BJ (cell line): ENCODE measurements at regions not wholly inside any gene's neighbourhood (a gene's known extent, or its start where the extent isn't known, plus 50 kb on each side); places are given as distances from the start of the nearest gene placed in this dataset.
"Not testable (repeated sequence)": the region's sequence is repeated elsewhere in the genome, so short reads cannot be mapped to it uniquely, and the experiment has no call there.

ENCODE experiments used
- CTCF ChIA-PET: fragments of 350-600 bp; formaldehyde crosslinking; extraction: SDS; loops from one replicate; lab custom pipeline; 2021; ENCODE audit warnings: antibody characterized with exemption, inconsistent platforms; lab: Yijun Ruan, JAX
- POLR2A ChIA-PET: fragments of 300-600 bp; sonication (Branson Sonifier 250); formaldehyde crosslinking; extraction: SDS; loops from one replicate; lab custom pipeline; 2021; ENCODE audit warnings: antibody characterized with exemption; lab: Charles Lee
- DNase-seq: peaks from one replicate; pipeline ENCODE4 v3.0.0-alpha.2; 2011; ENCODE audit warnings: low read depth
- H3K27me3 ChIP-seq: 2 replicates; pipeline ENCODE4 v1.6.0; 2011; ENCODE audit warnings: low read length; ENCODE audit not compliant: control insufficient read depth, insufficient read depth
- H3K36me3 ChIP-seq: 2 replicates; pipeline ENCODE4 v1.5.1; 2011; ENCODE audit warnings: low read length; ENCODE audit not compliant: control insufficient read depth, insufficient read depth
- H3K4me3 ChIP-seq: 2 replicates; pipeline ENCODE4 v1.5.1; 2011; ENCODE audit warnings: low read depth, mild to moderate bottlenecking, control low read depth, low read length
- TF ChIP-seq, protein P1 (sequence below): IDR thresholded peaks from 2 replicates; pipeline ENCODE4 v1.5.1; 2011; ENCODE audit warnings: low read depth, mild to moderate bottlenecking, control low read depth, inconsistent platforms, low read length, moderate library complexity; ENCODE audit not compliant: insufficient read depth

DNA sequence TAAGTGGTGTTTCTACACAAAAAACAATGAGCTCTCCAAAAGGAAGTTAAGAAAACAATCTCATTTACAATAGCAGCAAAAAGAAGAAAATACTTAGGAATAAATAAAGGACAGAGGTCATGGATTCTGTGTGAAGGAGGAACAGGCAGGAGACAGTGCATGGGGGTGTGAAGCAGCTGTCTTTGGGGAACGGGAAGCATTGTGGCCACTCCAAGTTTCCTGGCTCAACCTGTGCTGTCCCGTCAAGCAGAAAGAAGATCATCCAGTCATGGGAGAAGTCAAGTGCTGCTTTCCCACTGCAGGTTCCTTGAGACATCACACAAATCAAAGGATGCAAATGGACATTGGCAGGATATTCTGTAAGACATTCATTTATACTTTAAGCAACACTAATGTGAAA is 66.1 kb upstream of the MAML3 start:
- no peak overlapping the region for H3K4me3 ChIP-seq
- H3K27me3 ChIP-seq, result no peaks in the 10 kb centered on the region
- H3K36me3 ChIP-seq, result no peaks in the 10 kb centered on the region
- ChIA-PET CTCF (no interaction called here), POLR2A (no interaction called here)
- TF ChIP-seq, protein P1, sequence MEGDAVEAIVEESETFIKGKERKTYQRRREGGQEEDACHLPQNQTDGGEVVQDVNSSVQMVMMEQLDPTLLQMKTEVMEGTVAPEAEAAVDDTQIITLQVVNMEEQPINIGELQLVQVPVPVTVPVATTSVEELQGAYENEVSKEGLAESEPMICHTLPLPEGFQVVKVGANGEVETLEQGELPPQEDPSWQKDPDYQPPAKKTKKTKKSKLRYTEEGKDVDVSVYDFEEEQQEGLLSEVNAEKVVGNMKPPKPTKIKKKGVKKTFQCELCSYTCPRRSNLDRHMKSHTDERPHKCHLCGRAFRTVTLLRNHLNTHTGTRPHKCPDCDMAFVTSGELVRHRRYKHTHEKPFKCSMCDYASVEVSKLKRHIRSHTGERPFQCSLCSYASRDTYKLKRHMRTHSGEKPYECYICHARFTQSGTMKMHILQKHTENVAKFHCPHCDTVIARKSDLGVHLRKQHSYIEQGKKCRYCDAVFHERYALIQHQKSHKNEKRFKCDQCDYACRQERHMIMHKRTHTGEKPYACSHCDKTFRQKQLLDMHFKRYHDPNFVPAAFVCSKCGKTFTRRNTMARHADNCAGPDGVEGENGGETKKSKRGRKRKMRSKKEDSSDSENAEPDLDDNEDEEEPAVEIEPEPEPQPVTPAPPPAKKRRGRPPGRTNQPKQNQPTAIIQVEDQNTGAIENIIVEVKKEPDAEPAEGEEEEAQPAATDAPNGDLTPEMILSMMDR, result no peak
- no peak for DNase-seq

DNA sequence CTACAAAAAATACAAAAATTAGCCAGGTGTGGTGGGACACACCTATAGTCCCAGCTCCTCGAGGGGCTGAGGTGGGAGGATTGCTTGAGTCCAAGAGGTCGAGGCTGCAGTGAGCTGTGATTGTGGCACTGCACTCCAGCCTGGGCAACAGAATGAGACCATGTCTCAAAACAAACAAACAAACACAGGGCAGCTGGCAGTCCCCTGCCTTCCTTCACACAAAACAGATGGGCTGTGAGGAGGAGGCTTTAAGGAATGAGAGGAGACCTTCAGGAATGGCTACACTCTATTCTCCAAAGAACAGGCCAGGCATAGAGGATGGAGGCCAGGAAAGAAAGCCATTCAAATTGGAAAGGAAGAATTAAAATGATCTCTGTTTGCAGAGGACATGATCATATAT is 65.6 kb upstream of the MAML3 start:
- POLR2A ChIA-PET, result no interaction called here
- TF ChIP-seq, protein P1, result no peak
- CTCF ChIA-PET, result no interaction called here

DNA sequence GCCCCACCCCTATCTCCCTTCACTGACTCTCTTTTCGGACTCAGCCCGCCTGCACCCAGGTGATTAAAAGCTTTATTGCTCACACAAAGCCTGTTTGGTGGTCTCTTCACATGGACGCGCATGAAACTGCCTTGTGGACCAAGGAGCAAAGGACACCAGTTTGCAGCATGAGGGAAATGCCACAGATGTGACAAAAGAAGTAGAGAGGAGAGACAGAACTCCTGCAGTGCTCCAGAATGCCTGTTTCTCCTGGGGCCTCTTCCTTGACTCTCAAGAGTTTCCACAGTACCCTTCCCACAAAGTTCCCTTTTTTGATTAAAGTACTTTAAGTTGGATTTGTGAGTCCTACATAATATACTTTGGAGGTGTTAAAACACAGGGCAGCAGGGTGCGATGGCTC is 65.1 kb upstream of the MAML3 start:
- POLR2A ChIA-PET, H3K27me3 ChIP-seq, H3K4me3 ChIP-seq, H3K36me3 ChIP-seq, CTCF ChIA-PET, DNase-seq: not testable (repeated sequence)

More for the DNA sequence above, 65.6 kb upstream of the MAML3 start:
- Histone ChIP-seq H3K4me3 (no peak overlapping the region), H3K27me3 (no peaks in the 10 kb centered on the region), H3K36me3 (no peaks in the 10 kb centered on the region)
- no peak for DNase-seq

DNA sequence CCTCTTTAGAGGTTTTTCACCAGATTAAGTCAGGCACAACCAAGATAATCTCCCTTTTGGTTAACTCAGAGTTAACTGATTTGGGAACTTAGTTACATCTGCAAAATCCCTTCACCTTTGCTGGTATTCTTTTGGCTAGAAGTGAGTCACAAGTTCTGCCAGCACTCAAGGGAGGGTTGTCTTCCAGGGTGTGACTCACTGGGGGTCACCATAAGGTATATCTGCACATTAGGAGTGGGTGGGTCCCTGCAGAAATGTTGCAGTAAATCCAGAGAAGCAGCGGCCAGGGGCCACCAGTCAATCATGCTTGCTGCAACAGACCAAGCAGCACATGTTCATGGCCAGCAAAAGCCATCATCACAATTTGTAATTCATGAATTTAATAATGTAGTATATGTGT is 59.8 kb upstream of the MAML3 start:
- TF ChIP-seq, protein P1, result no peak
- no peaks in the 10 kb centered on the region for H3K36me3 ChIP-seq
- DNase-seq, result no peak
- no peak overlapping the region for H3K4me3 ChIP-seq
- ChIA-PET POLR2A (no interaction called here), CTCF (no interaction called here)
- H3K27me3 ChIP-seq, result peaks cover 6% of the 10 kb centered on the region

DNA sequence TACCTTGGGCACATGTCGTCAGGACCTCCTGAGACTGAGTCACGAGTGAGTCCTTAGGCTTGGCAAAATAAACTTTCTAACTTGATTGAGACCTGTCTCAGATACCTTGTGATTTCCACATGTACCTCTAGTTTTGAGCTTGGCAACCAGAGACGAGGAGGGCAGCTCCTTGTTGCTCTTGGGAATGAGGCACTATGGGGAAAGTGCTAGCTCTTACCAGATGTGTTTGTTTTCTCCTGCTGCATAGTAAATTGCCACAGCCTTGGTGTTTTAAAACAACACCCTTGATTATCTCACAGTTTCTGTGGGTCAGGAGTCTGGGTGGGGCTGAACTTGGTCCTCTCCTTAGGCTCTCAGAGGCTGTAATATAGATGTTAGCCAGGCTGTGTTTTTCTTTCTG is 59.1 kb upstream of the MAML3 start:
- ChIA-PET POLR2A (no interaction called here), CTCF (interaction anchor here (0.6 kb wide), 2 partner anchors 22 to 441 kb away, joined by 3 to 4 read pairs; no protein-coding TSS in a partner anchor)
- Histone ChIP-seq H3K27me3 (peaks cover 6% of the 10 kb centered on the region), H3K36me3 (no peaks in the 10 kb centered on the region), H3K4me3 (no peak overlapping the region)
- DNase-seq, result no peak
- TF ChIP-seq, protein P1, result no peak

DNA sequence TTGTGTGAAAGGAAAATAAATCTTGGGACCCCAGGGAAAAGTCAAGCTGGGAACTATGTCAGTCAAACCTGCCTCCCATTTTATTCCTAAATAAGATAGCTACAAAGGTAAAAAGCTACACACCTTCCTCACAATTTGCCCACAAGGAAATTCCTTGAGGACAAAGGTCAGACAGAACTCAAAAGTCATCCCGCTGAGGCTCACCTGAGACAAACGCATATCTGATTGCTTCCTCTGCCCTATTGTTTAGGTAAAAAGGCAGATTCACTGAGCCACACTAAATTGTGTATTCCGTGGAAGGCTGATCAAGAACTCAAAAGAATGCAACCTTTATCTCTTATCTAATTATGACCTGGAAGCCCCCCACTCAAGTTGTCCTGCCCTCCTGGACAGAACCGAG is 58.7 kb upstream of the MAML3 start:
- ChIA-PET CTCF (interaction anchor here (0.6 kb wide), 1 partner anchor 21 kb away, joined by 4 read pairs; no protein-coding TSS in a partner anchor), POLR2A (no interaction called here)
- H3K27me3 ChIP-seq, result peaks cover 6% of the 10 kb centered on the region
- no peak for DNase-seq
- H3K36me3 ChIP-seq, result no peaks in the 10 kb centered on the region
- no peak overlapping the region for H3K4me3 ChIP-seq
- TF ChIP-seq, protein P1, result no peak
